ENCODE measurements at regions not wholly inside any gene's neighbourhood (a gene's known extent, or its start where the extent isn't known, plus 50 kb on each side); places are given as distances from the start of the nearest gene placed in this dataset.

- TF ChIP-seq CTCF (IDR thresholded peaks at IDR 0.05) (no peak), POLR2A (IDR thresholded peaks at IDR 0.05) (no peak), EP300 (IDR thresholded peaks at IDR 0.05) (no peak), POLR2AphosphoS5 (IDR thresholded peaks at IDR 0.05) (no peak)
Measured at GRCh38 chr2:228945710-228946109, 325.4 kb downstream of the PID1 start.

Data from sigmoid colon (tissue), 4 donors.